ENCODE measurements at regions not wholly inside any gene's neighbourhood (a gene's known extent, or its start where the extent isn't known, plus 50 kb on each side); places are given as distances from the start of the nearest gene placed in this dataset.

GRCh38 chr17:71881041-71881440 is 239.8 kb upstream of the SOX9 start:
- no peak for TF ChIP-seq CTCF (IDR thresholded peaks at IDR 0.05)
- no peak for TF ChIP-seq POLR2AphosphoS5 (IDR thresholded peaks at IDR 0.05; ENCODE audit: insufficient read depth in 1 of 2, low read depth in 1 of 2)
- TF ChIP-seq POLR2A (IDR thresholded peaks at IDR 0.05), result no peak

All from vagina (tissue), 2 donors.